AML-193 (cell line): ENCODE measurements at regions not wholly inside any gene's neighbourhood (a gene's known extent, or its start where the extent isn't known, plus 50 kb on each side); places are given as distances from the start of the nearest gene placed in this dataset.

ENCODE experiments used
- DNase-seq, 2 experiments: peaks; one replicate each; lab custom pipeline; 2025; lab: John Stamatoyannopoulos, UW

GRCh38 chr3:130839813-130840212, 54.1 kb upstream of the ATP2C1 start:
- no peak for DNase-seq

- no peak for DNase-seq
Observed at GRCh38 chr3:130841357-130841756, 52.5 kb upstream of the ATP2C1 start.

GRCh38 chr3:130843441-130843840, 50.4 kb upstream of the ATP2C1 start:
- no peak for DNase-seq
